ENCODE measurements at regions not wholly inside any gene's neighbourhood (a gene's known extent, or its start where the extent isn't known, plus 50 kb on each side); places are given as distances from the start of the nearest gene placed in this dataset.

DNA sequence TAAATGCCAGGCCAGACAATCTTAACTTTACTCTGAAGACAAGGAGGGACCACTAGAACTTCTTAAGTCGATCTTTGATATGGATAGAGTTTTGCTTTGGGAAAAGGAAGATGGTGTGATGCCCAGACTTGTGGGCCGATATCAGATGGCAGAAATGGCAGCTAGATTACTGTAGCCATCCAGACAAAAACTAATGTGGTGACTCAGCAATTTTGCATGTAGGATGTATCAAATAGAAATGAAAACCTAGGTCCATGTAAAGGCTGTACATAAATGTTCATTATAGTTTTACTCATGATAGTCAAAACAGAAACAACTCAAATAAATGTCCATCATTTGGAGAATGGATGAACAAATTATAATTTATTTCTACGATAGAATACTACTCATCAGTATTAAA lies 121.5 kb downstream of the APIP start:
- Mint-ChIP-seq H3K27ac (ENCODE audit: unreplicated experiment) (no peak overlapping the region), H3K36me3 (ENCODE audit: low read depth) (peaks cover 46% of the 10 kb centered on the region)

DNA sequence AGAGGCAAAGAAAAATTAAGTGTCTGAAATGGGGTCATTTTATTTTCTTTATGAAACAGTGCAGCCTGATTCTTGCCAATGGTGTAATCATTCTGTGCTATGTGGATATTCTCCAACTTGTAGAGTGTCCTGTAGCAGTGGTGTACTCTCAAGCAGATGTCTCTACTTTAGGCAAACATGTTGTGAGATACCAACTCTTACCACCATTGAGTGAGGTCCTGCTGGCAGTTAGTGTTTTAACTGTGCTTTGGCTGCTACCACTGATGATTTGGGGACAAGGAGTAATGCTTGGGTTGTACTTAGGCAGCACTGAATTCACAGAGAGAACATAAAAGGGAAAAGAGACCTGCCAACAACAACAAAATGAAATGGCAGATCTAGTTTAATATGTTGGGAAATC lies 122.5 kb downstream of the APIP start:
- TF ChIP-seq, protein P1, sequence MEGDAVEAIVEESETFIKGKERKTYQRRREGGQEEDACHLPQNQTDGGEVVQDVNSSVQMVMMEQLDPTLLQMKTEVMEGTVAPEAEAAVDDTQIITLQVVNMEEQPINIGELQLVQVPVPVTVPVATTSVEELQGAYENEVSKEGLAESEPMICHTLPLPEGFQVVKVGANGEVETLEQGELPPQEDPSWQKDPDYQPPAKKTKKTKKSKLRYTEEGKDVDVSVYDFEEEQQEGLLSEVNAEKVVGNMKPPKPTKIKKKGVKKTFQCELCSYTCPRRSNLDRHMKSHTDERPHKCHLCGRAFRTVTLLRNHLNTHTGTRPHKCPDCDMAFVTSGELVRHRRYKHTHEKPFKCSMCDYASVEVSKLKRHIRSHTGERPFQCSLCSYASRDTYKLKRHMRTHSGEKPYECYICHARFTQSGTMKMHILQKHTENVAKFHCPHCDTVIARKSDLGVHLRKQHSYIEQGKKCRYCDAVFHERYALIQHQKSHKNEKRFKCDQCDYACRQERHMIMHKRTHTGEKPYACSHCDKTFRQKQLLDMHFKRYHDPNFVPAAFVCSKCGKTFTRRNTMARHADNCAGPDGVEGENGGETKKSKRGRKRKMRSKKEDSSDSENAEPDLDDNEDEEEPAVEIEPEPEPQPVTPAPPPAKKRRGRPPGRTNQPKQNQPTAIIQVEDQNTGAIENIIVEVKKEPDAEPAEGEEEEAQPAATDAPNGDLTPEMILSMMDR (conservative IDR thresholded peaks at IDR 0.05), result no peak
- Mint-ChIP-seq H3K4me3 (no peak overlapping the region), H3K4me1 (peaks cover 57% of the 10 kb centered on the region), H3K27me3 (ENCODE audit: low read depth) (no peaks in the 10 kb centered on the region), H3K36me3 (ENCODE audit: low read depth) (peaks cover 50% of the 10 kb centered on the region), H3K27ac (ENCODE audit: unreplicated experiment) (no peak overlapping the region), H3K9me3 (peaks cover 12% of the 10 kb centered on the region)
- DNase-seq (ENCODE audit: low read depth, low spot score), result no peak

More for the DNA sequence above, 121.5 kb downstream of the APIP start:
- H3K4me1 Mint-ChIP-seq, result peaks cover 46% of the 10 kb centered on the region
- no peaks in the 10 kb centered on the region for H3K27me3 Mint-ChIP-seq (ENCODE audit: low read depth)
- TF ChIP-seq, protein P1 (conservative IDR thresholded peaks at IDR 0.05), result no peak
- peaks cover 11% of the 10 kb centered on the region for H3K9me3 Mint-ChIP-seq
- no peak for DNase-seq (ENCODE audit: low read depth, low spot score)
- no peak overlapping the region for H3K4me3 Mint-ChIP-seq

DNA sequence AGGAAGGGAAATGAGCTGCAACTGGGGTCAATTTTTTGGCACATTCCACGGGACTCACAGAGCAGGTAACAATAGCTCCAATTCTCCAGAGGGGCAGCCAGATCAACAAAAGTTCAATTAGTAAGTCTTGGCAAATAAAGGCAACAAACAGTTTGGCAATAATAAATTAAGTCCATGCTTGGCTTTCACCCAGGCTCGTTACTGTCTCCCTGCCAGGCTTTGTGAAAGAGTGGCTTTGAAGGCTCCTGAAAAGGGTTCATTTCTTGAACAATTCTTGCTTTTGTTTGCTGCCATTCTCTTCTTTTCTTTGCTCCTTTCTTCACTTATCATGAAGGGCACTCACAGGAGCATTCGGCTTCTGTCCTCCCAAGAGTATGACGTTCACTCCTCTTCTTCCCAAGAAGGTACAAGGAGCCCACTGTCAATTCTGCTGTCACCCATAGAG lies 123.3 kb downstream of the APIP start:
- no peak for DNase-seq (ENCODE audit: low read depth, low spot score)
- Mint-ChIP-seq H3K36me3 (ENCODE audit: low read depth) (peaks cover 42% of the 10 kb centered on the region), H3K27ac (ENCODE audit: unreplicated experiment) (peak overlapping the region; percentile 82), H3K4me3 (peak overlapping the region; percentile 25), H3K4me1 (peaks cover 57% of the 10 kb centered on the region), H3K9me3 (peaks cover 9% of the 10 kb centered on the region), H3K27me3 (ENCODE audit: low read depth) (no peaks in the 10 kb centered on the region)
- TF ChIP-seq, protein P1 (conservative IDR thresholded peaks at IDR 0.05), result no peak

DNA sequence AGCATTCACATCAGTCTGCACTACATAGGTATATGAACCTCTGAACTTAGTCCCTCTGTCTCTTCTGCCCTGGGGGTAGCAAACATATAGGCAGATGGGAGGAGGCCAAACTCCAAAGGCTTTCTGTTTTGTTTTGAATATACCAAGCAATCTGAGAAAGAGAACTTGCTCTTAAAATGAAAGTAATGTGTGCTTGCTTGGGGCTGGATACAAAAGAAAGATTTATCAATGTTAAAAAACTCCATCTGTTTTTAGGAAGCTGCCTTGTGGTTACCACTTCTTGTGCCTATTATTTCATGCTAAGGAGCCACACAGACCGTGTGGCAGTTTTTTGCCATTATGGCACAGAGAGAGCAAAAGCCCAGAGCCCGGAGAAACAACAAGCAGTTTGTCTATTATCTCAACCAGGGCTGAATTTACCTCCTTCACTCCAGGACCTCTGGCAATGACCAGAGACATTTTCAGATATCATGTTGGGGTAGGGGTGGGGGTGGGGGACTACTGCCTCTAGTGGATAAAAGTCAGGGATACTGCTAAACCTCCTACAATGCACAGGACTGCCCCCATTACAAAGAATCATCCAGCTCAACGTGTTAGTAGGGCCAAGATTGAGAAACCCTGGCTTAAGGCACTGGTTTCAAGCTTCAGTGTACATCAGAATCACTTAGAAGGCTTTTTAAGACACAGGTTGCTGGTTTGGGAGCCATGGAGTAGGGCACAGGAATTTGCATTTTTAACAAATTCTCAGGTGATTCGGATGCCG lies 124.2 kb downstream of the APIP start:
- H3K36me3 Mint-ChIP-seq (ENCODE audit: low read depth), result peaks cover 37% of the 10 kb centered on the region
- no peak for DNase-seq (ENCODE audit: low read depth, low spot score)
- H3K4me3 Mint-ChIP-seq, result no peak overlapping the region
- peaks cover 9% of the 10 kb centered on the region for H3K9me3 Mint-ChIP-seq
- no peak overlapping the region for H3K27ac Mint-ChIP-seq (ENCODE audit: unreplicated experiment)
- TF ChIP-seq, protein P1 (conservative IDR thresholded peaks at IDR 0.05), result peak; percentile 31
- H3K27me3 Mint-ChIP-seq (ENCODE audit: low read depth), result no peaks in the 10 kb centered on the region
- peaks cover 57% of the 10 kb centered on the region for H3K4me1 Mint-ChIP-seq

DNA sequence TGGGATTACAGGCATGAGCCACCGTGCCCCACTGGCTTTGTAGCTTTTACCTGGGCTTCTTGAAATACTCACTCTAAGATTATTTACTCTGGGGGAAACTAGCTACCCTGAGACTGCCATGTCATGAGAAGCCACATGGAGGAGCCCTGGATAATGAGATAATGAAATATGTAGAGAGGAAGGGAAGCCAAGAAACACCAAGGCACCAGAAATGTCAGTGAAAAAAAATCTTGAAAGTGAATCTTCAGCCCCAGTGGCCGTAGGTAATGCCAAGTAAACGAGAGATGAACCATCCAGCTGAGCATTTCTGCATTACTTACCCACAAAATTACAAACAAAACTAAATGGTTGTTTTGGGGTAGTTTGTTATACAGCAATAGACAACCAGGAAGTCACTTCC lies 125.6 kb downstream of the APIP start:
- H3K27ac Mint-ChIP-seq (ENCODE audit: unreplicated experiment), result no peak overlapping the region
- peaks cover 55% of the 10 kb centered on the region for H3K4me1 Mint-ChIP-seq
- peaks cover 7% of the 10 kb centered on the region for H3K9me3 Mint-ChIP-seq
- no peaks in the 10 kb centered on the region for H3K27me3 Mint-ChIP-seq (ENCODE audit: low read depth)
- H3K36me3 Mint-ChIP-seq (ENCODE audit: low read depth), result peaks cover 29% of the 10 kb centered on the region
- no peak overlapping the region for H3K4me3 Mint-ChIP-seq
- DNase-seq (ENCODE audit: low read depth, low spot score), result no peak
- TF ChIP-seq, protein P1 (conservative IDR thresholded peaks at IDR 0.05), result peak; percentile 14
